ENCODE measurements at regions not wholly inside any gene's neighbourhood (a gene's known extent, or its start where the extent isn't known, plus 50 kb on each side); places are given as distances from the start of the nearest gene placed in this dataset.

DNA sequence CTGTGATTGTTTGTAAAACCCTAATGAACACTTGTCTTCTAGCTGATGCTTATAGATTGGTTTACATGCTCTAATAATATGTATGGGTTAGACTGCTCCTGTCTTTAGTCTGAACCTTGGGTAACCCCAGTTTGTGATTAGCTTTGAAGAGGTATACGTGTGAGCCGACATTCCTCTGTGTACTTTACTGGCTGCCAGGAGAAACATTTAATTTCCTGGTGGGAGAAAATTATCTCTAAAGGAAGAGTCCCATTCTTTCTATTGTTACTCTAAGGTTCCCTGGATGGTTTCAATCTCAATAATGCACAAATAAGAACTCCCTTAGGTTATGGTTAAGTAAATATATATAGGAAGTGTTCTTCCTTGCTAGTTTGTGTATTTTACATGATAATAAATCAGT is 143.6 kb upstream of the ZSWIM2 start:
- TF ChIP-seq ZFX (IDR thresholded peaks at IDR 0.05) = no peak
- TF ChIP-seq, protein P1, sequence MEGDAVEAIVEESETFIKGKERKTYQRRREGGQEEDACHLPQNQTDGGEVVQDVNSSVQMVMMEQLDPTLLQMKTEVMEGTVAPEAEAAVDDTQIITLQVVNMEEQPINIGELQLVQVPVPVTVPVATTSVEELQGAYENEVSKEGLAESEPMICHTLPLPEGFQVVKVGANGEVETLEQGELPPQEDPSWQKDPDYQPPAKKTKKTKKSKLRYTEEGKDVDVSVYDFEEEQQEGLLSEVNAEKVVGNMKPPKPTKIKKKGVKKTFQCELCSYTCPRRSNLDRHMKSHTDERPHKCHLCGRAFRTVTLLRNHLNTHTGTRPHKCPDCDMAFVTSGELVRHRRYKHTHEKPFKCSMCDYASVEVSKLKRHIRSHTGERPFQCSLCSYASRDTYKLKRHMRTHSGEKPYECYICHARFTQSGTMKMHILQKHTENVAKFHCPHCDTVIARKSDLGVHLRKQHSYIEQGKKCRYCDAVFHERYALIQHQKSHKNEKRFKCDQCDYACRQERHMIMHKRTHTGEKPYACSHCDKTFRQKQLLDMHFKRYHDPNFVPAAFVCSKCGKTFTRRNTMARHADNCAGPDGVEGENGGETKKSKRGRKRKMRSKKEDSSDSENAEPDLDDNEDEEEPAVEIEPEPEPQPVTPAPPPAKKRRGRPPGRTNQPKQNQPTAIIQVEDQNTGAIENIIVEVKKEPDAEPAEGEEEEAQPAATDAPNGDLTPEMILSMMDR (conservative IDR thresholded peaks at IDR 0.05) = no peak
